HG03565 (cell line): ENCODE measurements at regions not wholly inside any gene's neighbourhood (a gene's known extent, or its start where the extent isn't known, plus 50 kb on each side); places are given as distances from the start of the nearest gene placed in this dataset.

Experiments used
- ATAC-seq: cut with Tn5 transposase; IDR thresholded peaks from one replicate; pipeline ENCODE4 v1.9.1; 2021; ENCODE audit warnings: mild to moderate bottlenecking, moderate library complexity; ENCODE audit not compliant: unreplicated experiment

GRCh38 chr10:107913317-107914294, 749.1 kb upstream of the SORCS1 start:
- no peak for ATAC-seq

GRCh38 chr10:107901076-107901475, 736.6 kb upstream of the SORCS1 start:
- ATAC-seq = no peak

DNA sequence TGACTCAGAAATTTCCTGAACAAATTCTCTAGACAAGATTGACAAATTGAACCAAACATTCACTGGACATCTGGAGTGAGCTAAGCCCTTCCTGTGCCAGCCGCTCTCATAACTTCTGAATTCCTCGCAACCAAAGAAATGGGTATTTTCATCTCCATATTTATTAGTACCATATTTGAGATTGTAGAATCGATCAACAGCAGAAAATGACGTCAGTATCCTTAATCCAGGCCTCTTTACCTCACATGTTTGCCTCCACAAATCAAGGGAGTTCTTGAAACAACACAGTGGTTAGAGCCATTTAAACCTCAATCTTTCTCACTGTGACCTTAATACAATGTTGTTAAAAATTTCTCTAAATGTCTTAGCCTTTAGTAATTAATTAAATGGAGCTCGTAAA, 735.6 kb upstream of the SORCS1 start:
- no peak for ATAC-seq

- ATAC-seq = no peak
Observed at GRCh38 chr10:107899502-107900062, 735.1 kb upstream of the SORCS1 start.

DNA sequence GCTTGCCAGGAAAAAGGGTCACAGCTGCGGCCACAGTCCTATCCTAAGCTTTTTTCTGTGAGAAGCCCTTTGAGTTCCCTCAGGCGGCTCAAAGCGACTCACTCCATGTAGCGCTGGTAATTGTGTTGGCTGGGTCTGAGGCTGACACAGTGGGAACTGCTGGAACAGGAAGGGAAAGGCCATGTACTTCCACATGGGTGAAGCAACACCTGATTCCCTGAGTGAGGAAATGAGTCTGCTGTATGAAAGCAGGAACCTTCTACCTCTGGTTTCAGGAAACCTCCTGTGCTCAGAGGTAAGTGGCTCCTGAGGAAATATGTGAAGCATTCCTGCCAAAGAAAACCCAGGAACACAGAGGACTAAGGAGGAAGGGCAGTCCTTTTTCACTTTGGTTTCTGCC, 734.6 kb upstream of the SORCS1 start:
- no peak for ATAC-seq

DNA sequence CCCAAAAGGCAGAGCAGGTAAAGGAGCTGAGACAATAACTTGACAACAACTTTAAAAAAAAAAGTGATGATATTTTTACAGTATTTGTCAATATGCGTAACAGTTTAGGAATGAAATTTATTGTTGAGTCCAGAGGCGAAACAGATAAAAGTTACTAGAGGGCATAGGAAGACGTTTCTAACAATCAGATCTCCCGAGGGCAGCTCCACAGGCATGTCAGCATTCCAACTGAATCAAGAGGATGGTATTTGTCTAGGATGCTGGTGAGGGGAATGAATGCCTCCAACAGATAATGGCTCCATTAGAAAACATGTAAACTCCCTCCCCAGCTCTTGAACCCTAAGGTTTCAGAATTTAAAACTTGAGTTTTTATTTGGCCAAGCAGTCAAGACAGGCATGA, 733.9 kb upstream of the SORCS1 start:
- no peak for ATAC-seq

- no peak for ATAC-seq
Observed at GRCh38 chr10:107894516-107894915, 730.0 kb upstream of the SORCS1 start.

- ATAC-seq = no peak
Observed at GRCh38 chr10:107889105-107889504, 724.6 kb upstream of the SORCS1 start.

DNA sequence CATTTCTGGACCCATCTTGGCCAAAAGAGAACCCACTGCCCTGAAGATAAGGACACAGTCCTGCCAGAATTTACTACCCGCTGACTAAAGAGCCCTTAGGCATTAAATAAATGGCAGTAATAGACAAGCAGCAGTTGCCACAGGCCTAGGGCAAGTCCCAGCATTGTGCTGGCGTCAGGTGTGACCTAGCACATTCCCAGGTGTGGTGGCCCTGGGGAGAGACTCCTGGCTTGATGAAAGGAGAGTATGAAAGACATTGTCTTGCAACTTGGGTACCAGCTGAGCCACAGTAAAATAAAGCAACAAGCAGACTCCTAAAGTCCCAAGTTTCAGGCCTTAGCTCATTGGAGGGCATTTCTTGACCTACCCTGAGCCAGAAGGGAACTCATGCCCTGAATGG, 715.7 kb upstream of the SORCS1 start:
- ATAC-seq = no peak

- ATAC-seq = no peak
Observed at GRCh38 chr10:107873007-107873406, 708.5 kb upstream of the SORCS1 start.

- no peak for ATAC-seq
Observed at GRCh38 chr10:107865691-107866090, 701.2 kb upstream of the SORCS1 start.

DNA sequence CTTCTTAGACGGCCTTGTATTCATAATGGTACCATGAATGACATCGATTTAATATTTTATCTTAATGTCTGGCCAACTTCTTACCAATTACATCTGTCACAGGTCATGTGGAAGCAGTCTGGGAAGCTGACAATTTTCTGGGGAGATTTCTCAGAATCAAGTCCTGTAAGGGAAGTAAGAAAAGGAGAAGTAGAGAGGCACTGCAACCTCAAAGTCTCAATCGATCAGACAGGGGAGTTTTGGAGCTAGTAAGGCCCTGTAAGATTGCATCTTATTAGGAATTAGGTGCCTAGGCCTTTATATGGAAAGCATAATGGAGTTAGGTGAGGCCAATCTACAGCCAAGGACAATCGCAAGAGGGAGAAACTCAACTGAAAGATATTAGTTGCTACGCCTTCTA, 694.6 kb upstream of the SORCS1 start:
- ATAC-seq = no peak

GRCh38 chr10:107856047-107856315, 691.5 kb upstream of the SORCS1 start:
- no peak for ATAC-seq

- no peak for ATAC-seq
Observed at GRCh38 chr10:107855301-107856046, 691.0 kb upstream of the SORCS1 start.

- no peak for ATAC-seq
Observed at GRCh38 chr10:107848726-107849360, 684.3 kb upstream of the SORCS1 start.

- ATAC-seq = peak; percentile 90
Observed at GRCh38 chr10:107847620-107848019, 683.1 kb upstream of the SORCS1 start.

DNA sequence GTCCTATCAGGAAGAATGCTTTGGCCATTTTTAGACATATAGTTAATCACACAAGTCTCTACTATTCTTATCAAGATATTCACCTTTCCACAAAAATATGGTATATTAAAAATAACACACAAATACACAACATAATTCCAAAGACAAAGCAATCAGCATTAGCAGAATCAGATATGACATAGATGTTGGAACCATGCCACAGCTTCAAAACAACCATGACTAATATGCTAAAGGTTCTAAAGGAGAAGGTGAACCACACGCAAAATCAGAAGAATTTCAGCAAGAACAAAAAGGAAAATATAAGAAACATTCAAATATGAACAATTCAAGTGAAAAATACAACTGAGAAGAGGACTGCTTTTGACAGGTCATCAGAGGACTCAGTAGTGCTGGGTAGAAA, 670.2 kb upstream of the SORCS1 start:
- no peak for ATAC-seq

DNA sequence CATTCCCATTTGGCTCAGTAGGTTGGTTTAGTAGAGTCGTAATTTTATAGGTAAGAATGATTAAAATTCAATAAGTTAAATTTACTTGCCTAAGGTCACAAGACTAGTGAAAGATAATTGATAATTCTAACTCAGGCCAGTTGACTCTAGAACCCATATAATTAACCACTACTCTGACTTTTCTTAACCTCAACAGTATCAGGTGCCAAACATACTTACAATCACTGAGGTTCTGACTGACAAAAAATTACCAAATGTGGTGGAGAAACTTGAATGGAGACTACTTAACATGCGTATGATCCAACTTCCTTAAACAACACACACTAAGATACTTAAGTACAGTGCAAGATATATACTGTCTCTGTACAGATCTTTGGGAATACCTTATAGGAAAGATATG, 667.3 kb upstream of the SORCS1 start:
- no peak for ATAC-seq

DNA sequence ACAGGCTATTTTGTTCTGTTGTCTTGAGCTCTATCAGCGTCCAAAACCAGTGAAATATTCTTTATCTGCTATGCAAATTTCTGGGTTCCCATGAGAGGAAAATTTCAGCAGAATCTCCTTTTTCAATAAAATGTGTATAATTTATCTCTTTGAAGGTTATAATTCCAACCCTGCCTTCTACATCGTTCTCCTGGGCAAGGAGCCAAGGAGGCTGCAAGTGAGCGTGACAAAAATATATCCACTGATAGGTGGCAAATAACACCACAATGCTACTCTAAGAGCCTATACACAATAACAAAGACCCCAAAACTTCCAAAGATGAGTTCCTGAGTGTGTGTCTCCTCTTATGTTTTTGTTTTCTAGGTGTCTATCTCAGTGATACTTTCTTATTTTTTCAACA, 664.7 kb upstream of the SORCS1 start:
- no peak for ATAC-seq

- ATAC-seq = no peak
Observed at GRCh38 chr10:107826171-107826570, 661.7 kb upstream of the SORCS1 start.

DNA sequence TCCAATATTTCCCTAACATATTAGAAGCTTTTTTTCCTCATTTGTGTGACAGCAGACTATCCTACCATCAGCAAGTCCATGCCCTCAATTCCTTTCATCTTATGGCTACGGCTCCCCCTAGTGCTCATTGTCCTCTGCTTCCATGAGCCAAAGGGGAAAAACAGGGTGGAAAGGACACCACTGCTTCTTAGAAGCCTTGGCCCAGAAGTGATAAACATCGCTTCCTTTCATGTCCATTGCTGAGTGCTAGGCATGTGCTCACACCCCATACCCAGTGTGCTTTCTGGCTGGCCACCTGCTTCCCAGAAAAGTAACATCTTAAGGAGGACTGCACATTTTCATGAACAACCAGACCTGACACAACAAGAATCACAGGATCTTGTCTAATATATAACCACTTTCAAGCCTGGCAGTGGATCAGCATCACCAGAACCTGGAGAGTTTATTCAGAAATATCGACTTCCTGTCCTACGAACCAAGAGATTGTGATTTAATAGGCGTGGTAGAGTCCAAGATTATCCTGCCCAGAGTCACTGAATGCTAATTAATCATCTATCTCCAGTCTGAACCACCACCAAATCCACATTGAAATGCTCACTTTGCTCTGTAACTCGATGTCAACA, 650.5 kb upstream of the SORCS1 start:
- peak; percentile 60 for ATAC-seq
